Endothelial cell of umbilical vein (primary cell): ENCODE measurements at regions not wholly inside any gene's neighbourhood (a gene's known extent, or its start where the extent isn't known, plus 50 kb on each side); places are given as distances from the start of the nearest gene placed in this dataset.
"Not testable (repeated sequence)": the region's sequence is repeated elsewhere in the genome, so short reads cannot be mapped to it uniquely, and the experiment has no call there.

Experiments used
- BruUV-seq: library from RNA; stranded (reverse); fragments of 400-500 nt; replicated peaks from 2 replicates; lab custom pipeline; 2021; lab: Mats Ljungman, UMichigan
- CTCF ChIA-PET: fragments of 300-600, 350-600 bp; sonication (Branson Sonifier 250); formaldehyde crosslinking; loops from one replicate; lab custom pipeline; 2021; ENCODE audit warnings: antibody characterized with exemption, inconsistent platforms; lab: Charles Lee
- POLR2A ChIA-PET: fragments of 300-600, 350-600 bp; sonication (Branson Sonifier 250); formaldehyde crosslinking; loops from one replicate; lab custom pipeline; 2021; ENCODE audit warnings: antibody characterized with exemption, inconsistent platforms; lab: Charles Lee
- DNase-seq: peaks from one replicate; pipeline ENCODE4 v3.0.0-alpha.2; 2011; ENCODE audit warnings: low read depth, low spot score
- FAIRE-seq: peaks from 2 replicates; lab custom pipeline; 2011; peaks lifted over from hg19 to GRCh38; lab: Jason Lieb, UNC
- H2AFZ ChIP-seq: 2 replicates; pipeline ENCODE4 v1.6.0; 2012; ENCODE audit warnings: low read depth, low read length, control low read depth, inconsistent platforms
- H3K27ac ChIP-seq: 2 replicates; pipeline ENCODE4 v1.5.1; 2011; ENCODE audit warnings: low read depth, mild to moderate bottlenecking, control low read depth, low read length, moderate library complexity; ENCODE audit not compliant: insufficient read depth
- H3K27me3 ChIP-seq, 2 experiments: 2 replicates each; pipeline versions ENCODE4 v1.6.0 to v1.6.1; 2011; ENCODE audit warnings: low read length in 2 of 2, mixed read lengths in 1 of 2; ENCODE audit not compliant: control insufficient read depth in 2 of 2, insufficient read depth in 2 of 2
- H3K36me3 ChIP-seq, 2 experiments: 2 replicates in 1 of 2; 3 replicates in 1 of 2; pipeline ENCODE4 v1.5.1; 2011; ENCODE audit warnings: low read length in 2 of 2, mild to moderate bottlenecking in 1 of 2, moderate library complexity in 1 of 2; ENCODE audit not compliant: control insufficient read depth in 2 of 2, insufficient read depth in 2 of 2; ENCODE audit errors: extremely low read depth in 1 of 2
- H3K4me1 ChIP-seq: 3 replicates; pipeline ENCODE4 v1.5.1; 2011; ENCODE audit warnings: mild to moderate bottlenecking, low read length; ENCODE audit not compliant: control insufficient read depth, insufficient read depth; ENCODE audit errors: extremely low read depth
- H3K4me2 ChIP-seq: 2 replicates; pipeline ENCODE4 v1.6.1; 2011; ENCODE audit warnings: low read length, control low read depth, mixed read lengths; ENCODE audit not compliant: insufficient read depth
- H3K4me3 ChIP-seq, 3 experiments: fragments of 200-600 bp in 1 of 3; sonication (generic), shearing (Covaris generic) in 1 of 3; replicated peaks in 1 of 3; 2 replicates each; pipeline ENCODE4 v1.5.1; 2011 to 2016; ENCODE audit warnings: control low read depth in 3 of 3, low read length in 3 of 3, mild to moderate bottlenecking in 2 of 3, inconsistent platforms in 1 of 3, low read depth in 1 of 3, moderate library complexity in 1 of 3; ENCODE audit not compliant: insufficient read depth in 1 of 3
- H3K79me2 ChIP-seq: 2 replicates; pipeline ENCODE4 v1.6.0; 2012; ENCODE audit warnings: low read length, inconsistent platforms; ENCODE audit not compliant: control insufficient read depth, insufficient read depth
- H3K9ac ChIP-seq: replicated peaks from 2 replicates; pipeline ENCODE3; 2011; ENCODE audit warnings: low read length, control low read depth; ENCODE audit not compliant: insufficient read depth; ENCODE audit errors: extremely low read depth
- H3K9me1 ChIP-seq: replicated peaks from 3 replicates; pipeline ENCODE4 v1.6.0; 2011; ENCODE audit warnings: mild to moderate bottlenecking, low read length; ENCODE audit not compliant: control insufficient read depth, insufficient read depth; ENCODE audit errors: extremely low read depth
- H3K9me3 ChIP-seq: replicated peaks from 2 replicates; pipeline ENCODE4 v1.5.1; 2012; ENCODE audit warnings: low read length, inconsistent platforms; ENCODE audit not compliant: control insufficient read depth, insufficient read depth
- H4K20me1 ChIP-seq: replicated peaks from 2 replicates; pipeline ENCODE3; 2011; ENCODE audit warnings: mild to moderate bottlenecking, low read length; ENCODE audit not compliant: control insufficient read depth, insufficient read depth; ENCODE audit errors: extremely low read depth
- EZH2 ChIP-seq: IDR thresholded peaks from 2 replicates; pipeline ENCODE4 v1.6.1; 2012; ENCODE audit warnings: borderline replicate concordance, low read depth, mild to moderate bottlenecking, moderate library complexity, low read length, inconsistent platforms; ENCODE audit not compliant: severe bottlenecking
- FOS ChIP-seq: IDR thresholded peaks from 2 replicates; pipeline ENCODE4 v1.6.1; 2011; ENCODE audit warnings: mild to moderate bottlenecking, low read length, moderate library complexity, borderline replicate concordance; ENCODE audit not compliant: insufficient read depth
- GATA2 ChIP-seq: IDR thresholded peaks from 2 replicates; pipeline ENCODE4 v1.7.0; 2011; ENCODE audit warnings: low read depth, mild to moderate bottlenecking, moderate library complexity, mixed read lengths, low read length; ENCODE audit not compliant: insufficient read length, insufficient read depth
- JUN ChIP-seq: IDR thresholded peaks from 2 replicates; pipeline ENCODE4 v1.6.1; 2011; ENCODE audit warnings: borderline replicate concordance, low read depth; ENCODE audit not compliant: insufficient read length, insufficient read depth
- MYC ChIP-seq: IDR thresholded peaks from one replicate; pipeline ENCODE4 v1.6.1; 2011; ENCODE audit warnings: mild to moderate bottlenecking, low read depth, low read length
- POLR2A ChIP-seq: IDR thresholded peaks from 2 replicates; pipeline ENCODE4 v1.6.1; 2012; ENCODE audit warnings: low read depth, mild to moderate bottlenecking, control low read depth, low read length
- POLR2AphosphoS5 ChIP-seq: IDR thresholded peaks from 2 replicates; pipeline ENCODE4 v1.6.1; 2012; ENCODE audit warnings: low read depth, mild to moderate bottlenecking, control low read depth, low read length, moderate library complexity; ENCODE audit not compliant: insufficient read depth
- dilution Hi-C: fragments of 300-500 bp; cut with MboI; formaldehyde crosslinking; loops from one replicate; pipeline ENCODE4 v1.15.0; 2019; ENCODE audit warnings: low sequenced_read_pairs; ENCODE audit not compliant: extremely low pct_ligation_motif_present
- intact Hi-C: fragments of 100-400 bp; cut with micrococcal nuclease; formaldehyde crosslinking; loops from one replicate; pipeline ENCODE4 v1.10.0; 2022
- TF ChIP-seq, protein P1 (sequence below): IDR thresholded peaks from 2 replicates; pipeline ENCODE4 v1.6.1; 2011; ENCODE audit not compliant: insufficient read depth, insufficient read length
- TF ChIP-seq, protein P2 (sequence below), 2 donors: IDR thresholded peaks; 1 replicate in 1 of 2; 2 replicates in 1 of 2; pipeline ENCODE4 v1.5.1; 2011; ENCODE audit warnings: low read length in 2 of 2, mild to moderate bottlenecking in 2 of 2, moderate library complexity in 2 of 2, control low read depth in 1 of 2, inconsistent platforms in 1 of 2, low read depth in 1 of 2; ENCODE audit not compliant: insufficient read depth in 1 of 2; ENCODE audit errors: extremely low read depth in 1 of 2

DNA sequence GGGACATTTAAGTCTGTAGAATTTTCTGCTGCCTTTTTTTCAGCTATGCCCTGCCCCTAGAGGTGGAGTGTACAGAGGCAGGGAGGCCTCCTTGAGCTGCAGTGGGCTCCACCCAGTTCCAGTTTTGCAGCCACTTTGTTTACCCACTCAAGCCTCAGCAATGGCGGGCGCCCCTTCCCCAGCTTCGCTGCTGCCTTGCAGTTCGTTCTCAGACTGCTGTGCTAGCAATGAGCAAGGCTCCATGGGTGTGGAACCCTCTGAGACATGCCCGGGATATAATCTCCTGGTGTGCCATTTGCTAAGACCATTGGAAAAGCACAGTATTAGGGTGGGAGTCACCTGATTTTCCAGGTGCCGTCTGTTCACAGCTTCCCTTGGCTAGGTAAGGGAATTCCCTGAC lies 68.0 kb upstream of the SEMA3E start:
- dilution Hi-C loops, H3K9me3 ChIP-seq, H3K9me1 ChIP-seq, H3K27ac ChIP-seq, H3K4me3 ChIP-seq, POLR2A ChIA-PET, DNase-seq, CTCF ChIA-PET, H3K27me3 ChIP-seq, H3K4me1 ChIP-seq, H2AFZ ChIP-seq, H3K36me3 ChIP-seq, BruUV-seq, H4K20me1 ChIP-seq, H3K79me2 ChIP-seq, H3K4me2 ChIP-seq, intact Hi-C loops, FAIRE-seq, H3K9ac ChIP-seq: not testable (repeated sequence)

DNA sequence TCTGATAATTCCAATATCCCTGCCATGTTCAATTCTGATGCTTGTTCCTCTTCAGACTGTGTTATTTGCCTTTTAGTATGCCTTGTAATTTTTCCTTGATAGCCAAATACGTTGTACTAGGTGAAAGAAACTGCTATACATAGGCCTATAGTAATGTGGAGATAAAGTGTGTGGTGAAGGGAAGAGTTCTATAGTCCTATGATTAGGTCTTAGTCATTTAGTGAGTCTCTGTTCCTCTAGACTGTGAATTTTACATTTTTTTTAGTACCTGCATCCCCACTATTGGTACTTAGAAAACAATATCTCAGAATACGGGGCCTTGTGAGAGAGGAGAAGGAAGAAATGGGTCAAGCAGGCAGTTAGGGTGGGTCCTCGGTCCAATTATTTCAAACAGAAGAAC lies 59.6 kb upstream of the SEMA3E start:
- CTCF ChIA-PET = no interaction called here
- POLR2A ChIA-PET = no interaction called here

More for the DNA sequence above, 59.6 kb upstream of the SEMA3E start:
- intact Hi-C loops = no loop called here
- Histone ChIP-seq H3K27me3 (no peaks in the 10 kb centered on the region), H3K36me3 (no peaks in the 10 kb centered on the region), H3K9ac (no peak overlapping the region), H3K4me3 (no peak overlapping the region), H3K4me2 (no peak overlapping the region), H3K4me1 (no peaks in the 10 kb centered on the region), H3K79me2 (no peaks in the 10 kb centered on the region), H4K20me1 (no peaks in the 10 kb centered on the region), H3K9me1 (peaks cover 2% of the 10 kb centered on the region), H3K9me3 (no peaks in the 10 kb centered on the region), H2AFZ (no peak overlapping the region), H3K27ac (no peak overlapping the region)
- TF ChIP-seq, protein P1, sequence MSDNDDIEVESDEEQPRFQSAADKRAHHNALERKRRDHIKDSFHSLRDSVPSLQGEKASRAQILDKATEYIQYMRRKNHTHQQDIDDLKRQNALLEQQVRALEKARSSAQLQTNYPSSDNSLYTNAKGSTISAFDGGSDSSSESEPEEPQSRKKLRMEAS = no peak
- TF ChIP-seq FOS = no peak
- no peak for TF ChIP-seq MYC
- no peak for TF ChIP-seq POLR2A
- TF ChIP-seq EZH2 = no peak
- no peak for TF ChIP-seq JUN
- no peak for TF ChIP-seq POLR2AphosphoS5
- TF ChIP-seq, protein P2, sequence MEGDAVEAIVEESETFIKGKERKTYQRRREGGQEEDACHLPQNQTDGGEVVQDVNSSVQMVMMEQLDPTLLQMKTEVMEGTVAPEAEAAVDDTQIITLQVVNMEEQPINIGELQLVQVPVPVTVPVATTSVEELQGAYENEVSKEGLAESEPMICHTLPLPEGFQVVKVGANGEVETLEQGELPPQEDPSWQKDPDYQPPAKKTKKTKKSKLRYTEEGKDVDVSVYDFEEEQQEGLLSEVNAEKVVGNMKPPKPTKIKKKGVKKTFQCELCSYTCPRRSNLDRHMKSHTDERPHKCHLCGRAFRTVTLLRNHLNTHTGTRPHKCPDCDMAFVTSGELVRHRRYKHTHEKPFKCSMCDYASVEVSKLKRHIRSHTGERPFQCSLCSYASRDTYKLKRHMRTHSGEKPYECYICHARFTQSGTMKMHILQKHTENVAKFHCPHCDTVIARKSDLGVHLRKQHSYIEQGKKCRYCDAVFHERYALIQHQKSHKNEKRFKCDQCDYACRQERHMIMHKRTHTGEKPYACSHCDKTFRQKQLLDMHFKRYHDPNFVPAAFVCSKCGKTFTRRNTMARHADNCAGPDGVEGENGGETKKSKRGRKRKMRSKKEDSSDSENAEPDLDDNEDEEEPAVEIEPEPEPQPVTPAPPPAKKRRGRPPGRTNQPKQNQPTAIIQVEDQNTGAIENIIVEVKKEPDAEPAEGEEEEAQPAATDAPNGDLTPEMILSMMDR (IDR thresholded peaks at IDR 0.05; ENCODE audit: extremely low read depth in 1 of 2, insufficient read depth in 1 of 2, low read depth in 1 of 2, low read length in 2 of 2) = no peak
- TF ChIP-seq GATA2 = no peak
- FAIRE-seq = no peak
- no TSS peak for BruUV-seq
- no peak for DNase-seq
- dilution Hi-C loops = no loop called here
